GM12873 (cell line): ENCODE measurements at regions not wholly inside any gene's neighbourhood (a gene's known extent, or its start where the extent isn't known, plus 50 kb on each side); places are given as distances from the start of the nearest gene placed in this dataset.

Source experiments
- TF ChIP-seq, protein P1 (sequence below): IDR thresholded peaks from 2 replicates; pipeline ENCODE4 v1.5.1; 2012; ENCODE audit warnings: low read depth, mild to moderate bottlenecking, moderate library complexity, low read length, control low read depth; ENCODE audit not compliant: insufficient read depth; ENCODE audit errors: missing control alignments

DNA sequence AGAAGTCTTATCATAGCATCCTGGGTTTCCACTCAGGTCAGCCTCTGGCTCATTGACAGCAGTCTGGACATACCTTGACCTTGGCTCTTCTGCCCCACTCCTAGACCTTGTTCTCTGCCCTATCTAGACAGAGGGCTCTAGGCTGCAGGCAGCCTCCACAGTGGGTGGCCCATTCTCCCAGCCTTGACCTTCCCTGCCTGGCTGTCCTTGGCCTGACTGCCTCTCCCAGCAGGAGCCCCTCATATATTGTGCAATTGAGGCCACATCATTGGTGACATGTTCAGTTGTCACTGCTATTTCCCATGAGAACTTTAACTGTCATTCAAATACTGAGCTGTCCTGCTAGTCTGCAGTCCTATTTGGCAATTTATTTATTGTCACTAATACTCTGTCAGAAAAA is 503.4 kb downstream of the PLXNA4 start:
- TF ChIP-seq, protein P1, sequence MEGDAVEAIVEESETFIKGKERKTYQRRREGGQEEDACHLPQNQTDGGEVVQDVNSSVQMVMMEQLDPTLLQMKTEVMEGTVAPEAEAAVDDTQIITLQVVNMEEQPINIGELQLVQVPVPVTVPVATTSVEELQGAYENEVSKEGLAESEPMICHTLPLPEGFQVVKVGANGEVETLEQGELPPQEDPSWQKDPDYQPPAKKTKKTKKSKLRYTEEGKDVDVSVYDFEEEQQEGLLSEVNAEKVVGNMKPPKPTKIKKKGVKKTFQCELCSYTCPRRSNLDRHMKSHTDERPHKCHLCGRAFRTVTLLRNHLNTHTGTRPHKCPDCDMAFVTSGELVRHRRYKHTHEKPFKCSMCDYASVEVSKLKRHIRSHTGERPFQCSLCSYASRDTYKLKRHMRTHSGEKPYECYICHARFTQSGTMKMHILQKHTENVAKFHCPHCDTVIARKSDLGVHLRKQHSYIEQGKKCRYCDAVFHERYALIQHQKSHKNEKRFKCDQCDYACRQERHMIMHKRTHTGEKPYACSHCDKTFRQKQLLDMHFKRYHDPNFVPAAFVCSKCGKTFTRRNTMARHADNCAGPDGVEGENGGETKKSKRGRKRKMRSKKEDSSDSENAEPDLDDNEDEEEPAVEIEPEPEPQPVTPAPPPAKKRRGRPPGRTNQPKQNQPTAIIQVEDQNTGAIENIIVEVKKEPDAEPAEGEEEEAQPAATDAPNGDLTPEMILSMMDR = no peak

DNA sequence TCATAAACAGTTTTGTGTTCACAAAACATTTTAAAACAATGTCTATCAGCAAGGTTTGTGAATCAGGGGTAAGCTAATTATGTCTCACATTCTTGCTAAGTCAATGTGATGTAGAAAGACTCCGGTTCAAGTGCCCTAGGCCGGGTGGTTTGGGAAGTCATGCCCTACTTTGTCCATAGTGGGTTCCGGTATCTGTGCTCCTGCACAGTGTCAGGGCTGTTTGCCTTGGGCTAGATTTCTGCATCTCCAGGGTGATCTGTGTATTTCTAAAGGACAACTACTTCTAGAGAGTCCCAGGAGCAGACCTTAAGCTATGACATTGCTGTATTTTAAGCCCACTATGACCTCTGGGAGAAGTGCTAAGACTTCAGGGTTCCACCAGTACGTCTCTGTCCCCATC is 504.1 kb downstream of the PLXNA4 start:
- TF ChIP-seq, protein P1 = no peak

DNA sequence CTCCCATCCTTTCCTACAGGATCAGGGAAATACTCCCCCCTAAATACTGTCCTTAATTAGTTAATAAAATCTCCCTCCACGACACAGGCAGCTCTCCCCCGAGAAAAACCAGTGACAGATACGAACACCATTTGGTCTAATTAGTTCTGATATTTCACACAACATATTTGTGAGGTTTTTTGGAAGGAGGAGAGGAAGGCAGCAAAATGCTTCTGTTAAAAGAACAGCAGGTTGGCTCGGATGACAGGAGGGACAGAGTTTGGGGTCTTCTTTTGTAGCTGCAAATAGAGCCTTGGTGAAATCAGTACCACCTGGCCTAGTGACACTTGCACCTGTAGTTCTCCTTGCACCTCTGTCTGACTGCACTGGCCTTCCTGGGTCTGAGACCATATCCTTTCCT is 507.0 kb downstream of the PLXNA4 start:
- TF ChIP-seq, protein P1 = no peak

DNA sequence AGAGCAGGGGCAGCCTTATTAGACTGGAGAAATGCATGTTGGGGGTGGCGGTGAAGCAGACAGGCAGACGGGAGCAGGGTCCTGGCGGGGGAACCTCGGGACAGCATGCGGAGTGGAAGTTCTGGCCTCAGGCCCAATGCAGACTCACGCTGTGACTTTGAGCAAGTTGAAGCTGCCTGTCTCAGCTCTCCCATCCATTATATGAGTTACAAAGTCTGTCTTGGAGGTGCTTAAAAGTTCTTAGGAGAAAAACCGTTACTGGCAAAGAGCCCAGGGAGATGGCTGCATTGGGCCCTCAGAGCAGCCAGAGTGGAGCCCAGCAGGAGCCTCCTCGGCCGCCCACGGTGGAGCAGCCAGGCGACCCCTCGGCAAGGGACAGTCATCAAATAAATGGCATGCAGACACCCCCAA is 509.5 kb downstream of the PLXNA4 start:
- TF ChIP-seq, protein P1 = no peak

DNA sequence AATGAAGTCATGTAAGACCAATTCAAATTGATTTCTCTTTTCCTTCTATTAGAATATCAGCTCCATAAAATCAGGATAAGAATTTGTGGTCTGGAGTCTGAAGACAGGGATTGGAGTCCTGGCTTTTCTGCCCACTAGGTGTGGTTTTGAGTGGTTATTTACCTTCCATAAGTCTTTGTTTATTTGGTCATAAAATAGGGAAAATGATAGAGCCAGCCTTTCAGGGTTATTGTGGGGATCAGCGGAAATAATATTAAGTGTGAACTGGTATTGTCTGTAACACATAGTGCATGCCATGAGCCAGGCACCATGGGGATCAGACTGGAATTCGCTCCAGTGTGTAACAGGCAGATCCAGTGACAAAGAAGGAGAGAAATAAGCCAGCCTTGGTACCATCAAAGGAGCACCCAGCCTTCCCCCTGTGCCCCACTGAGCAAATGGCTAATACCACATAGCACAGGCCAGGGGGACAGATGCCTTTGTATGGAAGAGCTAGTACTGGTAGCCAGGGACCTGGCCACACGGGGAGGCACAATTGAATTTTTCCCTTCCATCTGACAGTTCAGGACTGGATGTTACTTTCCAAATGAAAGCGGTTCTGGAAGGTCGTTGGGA is 509.7 kb upstream of the PODXL start:
- TF ChIP-seq, protein P1 = no peak

DNA sequence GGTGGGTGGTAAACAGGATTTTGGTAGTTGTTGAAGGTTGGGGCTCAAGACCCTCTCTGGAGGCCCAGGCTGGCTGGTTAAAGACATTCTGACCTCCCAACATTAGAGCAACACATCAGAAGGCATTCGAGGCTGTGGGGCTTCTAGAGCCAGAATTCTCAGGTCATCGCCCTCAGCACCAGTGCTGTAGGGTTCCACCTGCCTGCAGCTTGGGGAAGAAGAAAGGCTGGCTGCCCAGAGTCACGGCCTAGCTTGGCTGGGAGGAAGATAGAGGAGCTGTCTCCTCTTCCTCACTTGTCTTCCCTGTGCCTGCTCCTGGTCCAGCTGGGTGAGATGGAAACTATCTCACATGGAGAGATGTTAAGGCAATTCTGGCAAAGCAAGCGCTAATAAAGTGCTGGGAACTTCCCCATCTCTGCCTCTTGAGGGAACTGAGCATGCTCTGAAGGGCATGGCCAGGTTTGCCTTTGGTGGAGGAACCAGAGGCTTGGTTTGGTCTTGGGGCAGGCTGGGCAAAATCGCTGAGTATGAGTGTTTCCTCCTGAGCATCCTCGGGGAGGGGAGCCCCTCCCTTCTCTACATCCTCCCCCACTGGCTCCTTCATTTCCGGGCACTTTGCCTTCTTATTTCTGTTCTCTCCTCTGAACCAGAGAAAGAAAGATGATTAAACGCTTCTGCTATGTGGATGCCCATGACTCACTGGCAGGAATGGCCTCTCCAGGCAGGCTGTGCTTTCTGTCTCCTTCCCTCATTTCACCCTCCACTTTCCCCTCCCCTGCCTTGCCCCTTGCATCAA is 509.0 kb upstream of the PODXL start:
- TF ChIP-seq, protein P1 = no peak

DNA sequence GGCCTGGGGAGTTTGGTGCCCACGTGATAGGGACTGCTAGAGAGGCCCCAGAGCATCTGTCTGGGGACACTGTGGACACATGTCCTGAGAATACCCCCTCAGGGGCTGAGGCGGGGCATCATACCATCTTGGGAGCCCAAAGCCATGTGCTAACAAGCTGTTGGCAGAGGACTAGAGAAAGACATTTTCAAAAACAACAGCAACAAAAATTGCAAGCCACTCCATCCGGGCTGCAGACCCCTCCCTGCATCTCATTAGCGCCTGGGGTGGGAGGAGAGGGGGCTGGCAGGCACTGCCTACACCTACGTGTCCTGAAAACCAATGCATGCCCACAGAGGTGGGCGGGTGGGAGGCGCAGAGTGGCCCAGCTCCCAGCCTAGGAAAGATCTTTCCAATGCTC is 507.4 kb upstream of the PODXL start:
- TF ChIP-seq, protein P1 = no peak
